ENCODE measurements at regions not wholly inside any gene's neighbourhood (a gene's known extent, or its start where the extent isn't known, plus 50 kb on each side); places are given as distances from the start of the nearest gene placed in this dataset.
A peak's percentile ranks its signal among the peaks of the same experiment; 100 is the strongest.

- ATAC-seq, result no peak
- no peak overlapping the region for H3K27ac ChIP-seq (ENCODE audit: extremely low read length, insufficient read depth, low read length)
- TF ChIP-seq JDP2 (CRISPR knock-in tag; IDR thresholded peaks at IDR 0.05; ENCODE audit: borderline replicate concordance), result no peak
- TF ChIP-seq SRSF1 (optimal IDR thresholded peaks at IDR 0.05; ENCODE audit: low read depth, low read length), result no peak
- TF ChIP-seq TOE1 (CRISPR knock-in tag; IDR thresholded peaks at IDR 0.05), result no peak
- no peak for TF ChIP-seq NR1H2 (CRISPR knock-in tag; IDR thresholded peaks at IDR 0.05; ENCODE audit: borderline replicate concordance, low read depth)
- no peak for TF ChIP-seq ZNF335 (CRISPR knock-in tag; IDR thresholded peaks at IDR 0.05)
- TF ChIP-seq ZNF558 (CRISPR knock-in tag; IDR thresholded peaks at IDR 0.05; ENCODE audit: borderline replicate concordance), result 0 out of 2 replicates have a peak, but pooled peaks have one; percentile 24
- TF ChIP-seq MAFK (conservative IDR thresholded peaks at IDR 0.05 in 1 of 2, IDR thresholded peaks at IDR 0.05 in 1 of 2; ENCODE audit: low read length in 2 of 2), result peak; percentile 57 to 69; a peak in 3 of 4 replicates
- no peak for TF ChIP-seq ZNF83 (CRISPR knock-in tag; IDR thresholded peaks at IDR 0.05; ENCODE audit: borderline replicate concordance)
- TF ChIP-seq IRF2 (CRISPR knock-in tag; IDR thresholded peaks at IDR 0.05), result no peak
- no peak overlapping the region for H3K4me3 ChIP-seq (replicated peaks in 1 of 3; ENCODE audit: insufficient read depth in 1 of 3, low read depth in 2 of 3, low read length in 3 of 3)
- in situ Hi-C loops (cut with HindIII; ENCODE audit: extremely low pct_ligation_motif_present, low pct_unique_long_range_greater_than_20kb) (loop anchor here (25.0 kb wide), 1 partner anchor 310 kb away; no protein-coding TSS in a partner anchor), intact Hi-C loops (cut with micrococcal nuclease; ENCODE audit: unreplicated experiment) (no loop called here)
- no peaks in the 10 kb centered on the region for H3K4me1 ChIP-seq (ENCODE audit: insufficient read depth, low read length)
- no peaks in the 10 kb centered on the region for H4K20me1 ChIP-seq (ENCODE audit: insufficient read depth, low read length)
- H3K79me2 ChIP-seq (ENCODE audit: insufficient read depth, low read length), result no peaks in the 10 kb centered on the region
- no peak overlapping the region for H3K9ac ChIP-seq (ENCODE audit: insufficient read depth, low read depth, low read length)
- no peak overlapping the region for H2AFZ ChIP-seq (ENCODE audit: low read length)
- H3K4me2 ChIP-seq (ENCODE audit: low read depth, low read length), result no peak overlapping the region
- no TSS peak for BruUV-seq (replicated peaks)
- no peaks in the 10 kb centered on the region for H3K27me3 ChIP-seq (ENCODE audit: control insufficient read depth in 1 of 2, insufficient read depth in 2 of 2, low read length in 2 of 2)
- ChIA-PET CTCF (ENCODE audit: low intra/inter-chr PET ratio, low total read pairs) (no interaction called here), POLR2A (no interaction called here)
- DNase-seq (ENCODE audit: low spot score), result no peak
- FAIRE-seq, result no peak
- WGBS (ENCODE audit: low lambda C conversion rate), result 26% methylated on average over 3 of the region's 3 CpGs
- no peaks in the 10 kb centered on the region for H3K36me3 ChIP-seq (replicated peaks in 1 of 2; ENCODE audit: control insufficient read depth in 1 of 2, insufficient read depth in 2 of 2, low read length in 2 of 2)
- H3K9me3 ChIP-seq (ENCODE audit: low read length), result peaks cover 4% of the 10 kb centered on the region; the same call in 1 of the 2 replicates
Observed at GRCh38 chr14:38022775-38023174, 184.9 kb upstream of the SSTR1 start.

DNA sequence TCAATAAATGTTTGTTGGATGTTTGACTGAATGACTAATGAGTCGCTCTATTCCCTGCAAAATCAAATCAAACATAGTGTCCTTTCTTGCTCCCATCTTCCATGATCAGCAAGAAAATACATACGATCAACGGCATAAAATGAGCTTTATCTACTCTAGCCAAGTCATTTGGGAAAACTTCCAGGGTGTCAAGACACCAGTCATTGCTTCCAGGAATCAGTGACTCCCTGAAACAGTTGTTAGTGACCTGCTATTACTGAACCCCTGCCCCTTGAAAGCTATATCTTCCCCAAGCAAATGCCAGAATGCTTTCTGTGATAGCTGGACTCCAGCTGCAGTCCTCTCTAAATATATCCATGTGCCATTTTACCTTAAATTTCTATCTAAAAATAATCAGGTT is 169.5 kb upstream of the SSTR1 start:
- H4K20me1 ChIP-seq (ENCODE audit: insufficient read depth, low read length), result no peaks in the 10 kb centered on the region
- H3K36me3 ChIP-seq (replicated peaks in 1 of 2; ENCODE audit: control insufficient read depth in 1 of 2, insufficient read depth in 2 of 2, low read length in 2 of 2), result no peaks in the 10 kb centered on the region
- intact Hi-C loops (cut with micrococcal nuclease; ENCODE audit: unreplicated experiment) (no loop called here), in situ Hi-C loops (cut with HindIII; ENCODE audit: extremely low pct_ligation_motif_present, low pct_unique_long_range_greater_than_20kb) (no loop called here)
- H3K4me2 ChIP-seq (ENCODE audit: low read depth, low read length), result no peak overlapping the region
- FAIRE-seq, result no peak
- 2% methylated on average over 3 of the region's 3 CpGs for WGBS (ENCODE audit: low lambda C conversion rate)
- no peak overlapping the region for H2AFZ ChIP-seq (ENCODE audit: low read length)
- H3K4me1 ChIP-seq (ENCODE audit: insufficient read depth, low read length), result no peaks in the 10 kb centered on the region
- H3K4me3 ChIP-seq (replicated peaks in 1 of 3; ENCODE audit: insufficient read depth in 1 of 3, low read depth in 2 of 3, low read length in 3 of 3), result no peak overlapping the region
- no peak overlapping the region for H3K9ac ChIP-seq (ENCODE audit: insufficient read depth, low read depth, low read length)
- H3K27me3 ChIP-seq (ENCODE audit: control insufficient read depth in 1 of 2, insufficient read depth in 2 of 2, low read length in 2 of 2), result no peaks in the 10 kb centered on the region
- POLR2A ChIA-PET, result no interaction called here
- no peak overlapping the region for H3K27ac ChIP-seq (ENCODE audit: extremely low read length, insufficient read depth, low read length)
- BruUV-seq (replicated peaks), result no TSS peak
- H3K9me3 ChIP-seq (ENCODE audit: low read length), result no peaks in the 10 kb centered on the region
- no peaks in the 10 kb centered on the region for H3K79me2 ChIP-seq (ENCODE audit: insufficient read depth, low read length)
- no peak for DNase-seq (ENCODE audit: low spot score)
- CTCF ChIA-PET (ENCODE audit: low intra/inter-chr PET ratio, low total read pairs), result no interaction called here
- ATAC-seq, result no peak
- TF ChIP-seq, protein P1, sequence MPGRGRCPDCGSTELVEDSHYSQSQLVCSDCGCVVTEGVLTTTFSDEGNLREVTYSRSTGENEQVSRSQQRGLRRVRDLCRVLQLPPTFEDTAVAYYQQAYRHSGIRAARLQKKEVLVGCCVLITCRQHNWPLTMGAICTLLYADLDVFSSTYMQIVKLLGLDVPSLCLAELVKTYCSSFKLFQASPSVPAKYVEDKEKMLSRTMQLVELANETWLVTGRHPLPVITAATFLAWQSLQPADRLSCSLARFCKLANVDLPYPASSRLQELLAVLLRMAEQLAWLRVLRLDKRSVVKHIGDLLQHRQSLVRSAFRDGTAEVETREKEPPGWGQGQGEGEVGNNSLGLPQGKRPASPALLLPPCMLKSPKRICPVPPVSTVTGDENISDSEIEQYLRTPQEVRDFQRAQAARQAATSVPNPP (CRISPR knock-in tag; IDR thresholded peaks at IDR 0.05), result no peak
- TF ChIP-seq RBFOX2 (IDR thresholded peaks at IDR 0.05; ENCODE audit: low read depth, low read length), result no peak
- no peak for TF ChIP-seq PHF5A (CRISPR knock-in tag; IDR thresholded peaks at IDR 0.05; ENCODE audit: low read depth, unreplicated experiment)
- no peak for TF ChIP-seq CBX5 (CRISPR knock-in tag; IDR thresholded peaks at IDR 0.05; ENCODE audit: borderline replicate concordance)
- no peak for TF ChIP-seq TCF12 (IDR thresholded peaks at IDR 0.05)
- TF ChIP-seq TCF12 (CRISPR knock-in tag; IDR thresholded peaks at IDR 0.05), result no peak
- TF ChIP-seq, protein P2, sequence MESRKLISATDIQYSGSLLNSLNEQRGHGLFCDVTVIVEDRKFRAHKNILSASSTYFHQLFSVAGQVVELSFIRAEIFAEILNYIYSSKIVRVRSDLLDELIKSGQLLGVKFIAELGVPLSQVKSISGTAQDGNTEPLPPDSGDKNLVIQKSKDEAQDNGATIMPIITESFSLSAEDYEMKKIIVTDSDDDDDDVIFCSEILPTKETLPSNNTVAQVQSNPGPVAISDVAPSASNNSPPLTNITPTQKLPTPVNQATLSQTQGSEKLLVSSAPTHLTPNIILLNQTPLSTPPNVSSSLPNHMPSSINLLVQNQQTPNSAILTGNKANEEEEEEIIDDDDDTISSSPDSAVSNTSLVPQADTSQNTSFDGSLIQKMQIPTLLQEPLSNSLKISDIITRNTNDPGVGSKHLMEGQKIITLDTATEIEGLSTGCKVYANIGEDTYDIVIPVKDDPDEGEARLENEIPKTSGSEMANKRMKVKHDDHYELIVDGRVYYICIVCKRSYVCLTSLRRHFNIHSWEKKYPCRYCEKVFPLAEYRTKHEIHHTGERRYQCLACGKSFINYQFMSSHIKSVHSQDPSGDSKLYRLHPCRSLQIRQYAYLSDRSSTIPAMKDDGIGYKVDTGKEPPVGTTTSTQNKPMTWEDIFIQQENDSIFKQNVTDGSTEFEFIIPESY (CRISPR knock-in tag; IDR thresholded peaks at IDR 0.05), result no peak
- TF ChIP-seq EZH2 (conservative IDR thresholded peaks at IDR 0.05; ENCODE audit: low read depth, low read length), result no peak
- TF ChIP-seq SMAD1 (CRISPR knock-in tag; IDR thresholded peaks at IDR 0.05; ENCODE audit: borderline replicate concordance, low read depth), result no peak
